Ishikawa (cell line): ENCODE measurements at regions not wholly inside any gene's neighbourhood (a gene's known extent, or its start where the extent isn't known, plus 50 kb on each side); places are given as distances from the start of the nearest gene placed in this dataset.

ENCODE experiments used
- CREB1 ChIP-seq: IDR thresholded peaks from 2 replicates; pipeline ENCODE4 v1.6.1; 2012; ENCODE audit warnings: low read depth
- EP300 ChIP-seq: IDR thresholded peaks from 2 replicates; pipeline ENCODE4 v1.6.1; 2012; ENCODE audit warnings: borderline replicate concordance
- RAD21 ChIP-seq: IDR thresholded peaks from 2 replicates; pipeline ENCODE4 v1.6.1; 2012; ENCODE audit warnings: low read depth
- TEAD4 ChIP-seq: IDR thresholded peaks from 2 replicates; pipeline ENCODE4 v1.6.1; 2012

DNA sequence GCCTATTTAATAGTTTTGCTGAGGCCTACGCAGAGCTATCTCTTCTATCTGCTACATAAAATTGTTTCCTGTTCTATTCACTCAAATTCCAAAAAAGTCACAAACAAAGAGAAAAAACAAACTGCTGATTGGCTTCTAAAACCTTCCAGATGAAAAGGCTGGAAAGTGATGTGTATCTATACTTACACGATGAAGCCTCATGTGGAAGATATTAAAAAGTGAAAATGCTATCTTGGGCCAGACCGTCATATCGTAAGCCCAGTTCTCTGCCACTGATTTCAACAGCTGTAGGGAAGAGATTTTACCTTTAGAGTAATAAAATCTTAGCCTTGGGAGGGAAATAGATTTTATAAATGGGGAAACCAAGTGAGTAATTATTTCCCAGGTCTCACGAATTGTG lies 394.8 kb downstream of the KIF20B start:
- TF ChIP-seq TEAD4: no peak
- no peak for TF ChIP-seq CREB1
- TF ChIP-seq EP300: no peak
- TF ChIP-seq RAD21: no peak
